ENCODE measurements at regions not wholly inside any gene's neighbourhood (a gene's known extent, or its start where the extent isn't known, plus 50 kb on each side); places are given as distances from the start of the nearest gene placed in this dataset.
A peak's percentile ranks its signal among the peaks of the same experiment; 100 is the strongest.
"Not testable (repeated sequence)": the region's sequence is repeated elsewhere in the genome, so short reads cannot be mapped to it uniquely, and the experiment has no call there.

GRCh38 chr2:8332646-8333045, 349.2 kb upstream of the ID2 start:
- DNase-seq = no peak

- DNase-seq = no peak
Measured at GRCh38 chr2:8333177-8333831, 348.6 kb upstream of the ID2 start.

- DNase-seq = not testable (repeated sequence)
Measured at GRCh38 chr2:8333832-8334187, 348.0 kb upstream of the ID2 start.

GRCh38 chr2:8334866-8335325, 347.0 kb upstream of the ID2 start:
- DNase-seq = peak; percentile 64

GRCh38 chr2:8335801-8336200, 346.1 kb upstream of the ID2 start:
- no peak for DNase-seq

- DNase-seq = peak; percentile 90
Measured at GRCh38 chr2:8337321-8337720, 344.5 kb upstream of the ID2 start.

- DNase-seq = no peak
Measured at GRCh38 chr2:8342407-8342806, 339.4 kb upstream of the ID2 start.

- no peak for DNase-seq
Measured at GRCh38 chr2:8343031-8343430, 338.8 kb upstream of the ID2 start.

- no peak for DNase-seq
Measured at GRCh38 chr2:8344144-8345097, 337.4 kb upstream of the ID2 start.

- no peak for DNase-seq
Measured at GRCh38 chr2:8345200-8345599, 336.7 kb upstream of the ID2 start.

- no peak for DNase-seq
Measured at GRCh38 chr2:8346208-8346607, 335.6 kb upstream of the ID2 start.

- DNase-seq = peak; percentile 37
Measured at GRCh38 chr2:8346706-8347430, 335.0 kb upstream of the ID2 start.

GRCh38 chr2:8348911-8349310, 332.9 kb upstream of the ID2 start:
- not testable (repeated sequence) for DNase-seq

- DNase-seq = no peak
Measured at GRCh38 chr2:8352296-8352695, 329.6 kb upstream of the ID2 start.

- no peak for DNase-seq
Measured at GRCh38 chr2:8352989-8353388, 328.9 kb upstream of the ID2 start.

- DNase-seq = no peak
Measured at GRCh38 chr2:8355102-8355859, 326.6 kb upstream of the ID2 start.

GRCh38 chr2:8357738-8358518, 323.9 kb upstream of the ID2 start:
- no peak for DNase-seq

GRCh38 chr2:8361930-8362329, 319.9 kb upstream of the ID2 start:
- no peak for DNase-seq

- DNase-seq = no peak
Measured at GRCh38 chr2:8363161-8363560, 318.7 kb upstream of the ID2 start.

GRCh38 chr2:8364668-8365067, 317.2 kb upstream of the ID2 start:
- no peak for DNase-seq

GRCh38 chr2:8365331-8365910, 316.4 kb upstream of the ID2 start:
- DNase-seq = no peak

GRCh38 chr2:8367833-8368232, 314.0 kb upstream of the ID2 start:
- DNase-seq = no peak
